PC-3 (cell line): ENCODE measurements at regions not wholly inside any gene's neighbourhood (a gene's known extent, or its start where the extent isn't known, plus 50 kb on each side); places are given as distances from the start of the nearest gene placed in this dataset.
"Not testable (repeated sequence)": the region's sequence is repeated elsewhere in the genome, so short reads cannot be mapped to it uniquely, and the experiment has no call there.

Source experiments
- EZH2phosphoT487 ChIP-seq: fragments of 300-600 bp; sonication (generic); IDR thresholded peaks from 2 replicates; pipeline ENCODE4 v1.6.1; 2018; ENCODE audit warnings: mild to moderate bottlenecking, antibody characterized with exemption, low read length, borderline replicate concordance
- TF ChIP-seq, protein P1 (sequence below): fragments of 300-600 bp; sonication (generic); conservative IDR thresholded peaks from 2 replicates; pipeline ENCODE4 v1.5.1; 2017; ENCODE audit warnings: antibody characterized with exemption, low read depth, mild to moderate bottlenecking, low read length

DNA sequence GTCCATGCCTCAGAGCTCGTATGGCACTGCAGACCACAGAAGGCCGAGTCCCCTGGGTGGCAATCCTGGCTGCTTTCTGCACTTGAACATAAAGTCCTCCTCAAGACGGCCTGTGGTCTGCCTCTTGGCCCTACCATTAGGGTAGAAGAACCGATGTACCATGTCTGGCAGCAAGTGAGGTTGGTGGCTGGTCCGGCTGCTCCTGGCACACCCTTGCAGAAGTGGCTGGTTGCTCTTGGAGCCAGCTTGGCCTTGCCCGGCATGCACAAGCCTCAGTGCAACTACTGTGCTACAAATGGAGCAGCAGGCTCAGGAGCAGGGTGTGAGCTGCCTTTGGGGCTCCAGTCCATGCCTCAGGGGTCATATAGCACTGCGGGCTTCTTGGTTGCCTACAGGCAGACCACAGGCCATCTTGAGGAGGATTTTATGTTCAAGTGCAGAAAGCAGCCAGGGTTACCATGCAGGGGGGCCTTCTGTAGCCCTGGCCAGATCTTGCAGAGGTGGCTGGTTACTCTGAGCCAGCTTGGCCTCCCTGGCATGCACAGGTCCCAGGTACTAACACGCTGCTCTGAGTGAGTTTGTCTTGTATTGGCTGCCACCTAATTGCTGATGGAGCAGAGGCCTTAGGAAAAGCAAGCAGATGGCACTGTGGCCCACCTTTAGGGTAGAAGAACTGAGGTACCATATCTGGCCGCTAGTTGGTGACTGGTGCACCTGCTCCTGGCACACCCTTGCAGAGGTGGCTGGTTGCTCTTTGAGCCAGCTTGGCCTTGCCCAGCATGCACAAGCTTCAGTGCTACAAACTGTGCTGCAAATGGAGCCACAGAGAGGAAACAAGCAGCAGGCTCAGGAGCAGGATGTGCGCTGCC is 106.4 kb downstream of the CCDC74A start:
- TF ChIP-seq, protein P1, sequence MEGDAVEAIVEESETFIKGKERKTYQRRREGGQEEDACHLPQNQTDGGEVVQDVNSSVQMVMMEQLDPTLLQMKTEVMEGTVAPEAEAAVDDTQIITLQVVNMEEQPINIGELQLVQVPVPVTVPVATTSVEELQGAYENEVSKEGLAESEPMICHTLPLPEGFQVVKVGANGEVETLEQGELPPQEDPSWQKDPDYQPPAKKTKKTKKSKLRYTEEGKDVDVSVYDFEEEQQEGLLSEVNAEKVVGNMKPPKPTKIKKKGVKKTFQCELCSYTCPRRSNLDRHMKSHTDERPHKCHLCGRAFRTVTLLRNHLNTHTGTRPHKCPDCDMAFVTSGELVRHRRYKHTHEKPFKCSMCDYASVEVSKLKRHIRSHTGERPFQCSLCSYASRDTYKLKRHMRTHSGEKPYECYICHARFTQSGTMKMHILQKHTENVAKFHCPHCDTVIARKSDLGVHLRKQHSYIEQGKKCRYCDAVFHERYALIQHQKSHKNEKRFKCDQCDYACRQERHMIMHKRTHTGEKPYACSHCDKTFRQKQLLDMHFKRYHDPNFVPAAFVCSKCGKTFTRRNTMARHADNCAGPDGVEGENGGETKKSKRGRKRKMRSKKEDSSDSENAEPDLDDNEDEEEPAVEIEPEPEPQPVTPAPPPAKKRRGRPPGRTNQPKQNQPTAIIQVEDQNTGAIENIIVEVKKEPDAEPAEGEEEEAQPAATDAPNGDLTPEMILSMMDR = 0 out of 2 replicates have a peak, but pooled peaks have one; percentile 13
- TF ChIP-seq EZH2phosphoT487 = not testable (repeated sequence)
